Neural progenitor cell (in vitro differentiated cells): ENCODE measurements at regions not wholly inside any gene's neighbourhood (a gene's known extent, or its start where the extent isn't known, plus 50 kb on each side); places are given as distances from the start of the nearest gene placed in this dataset.

ENCODE experiments used
- EZH2phosphoT487 ChIP-seq: fragments of 200-600 bp; sonication (generic); IDR thresholded peaks from 2 replicates; pipeline ENCODE4 v1.6.1; 2017; ENCODE audit warnings: antibody characterized with exemption
- TF ChIP-seq, protein P1 (sequence below): fragments of 200-600 bp; sonication (generic); IDR thresholded peaks from 2 replicates; pipeline ENCODE4 v1.5.1; 2017; ENCODE audit warnings: antibody characterized with exemption, mild to moderate bottlenecking

DNA sequence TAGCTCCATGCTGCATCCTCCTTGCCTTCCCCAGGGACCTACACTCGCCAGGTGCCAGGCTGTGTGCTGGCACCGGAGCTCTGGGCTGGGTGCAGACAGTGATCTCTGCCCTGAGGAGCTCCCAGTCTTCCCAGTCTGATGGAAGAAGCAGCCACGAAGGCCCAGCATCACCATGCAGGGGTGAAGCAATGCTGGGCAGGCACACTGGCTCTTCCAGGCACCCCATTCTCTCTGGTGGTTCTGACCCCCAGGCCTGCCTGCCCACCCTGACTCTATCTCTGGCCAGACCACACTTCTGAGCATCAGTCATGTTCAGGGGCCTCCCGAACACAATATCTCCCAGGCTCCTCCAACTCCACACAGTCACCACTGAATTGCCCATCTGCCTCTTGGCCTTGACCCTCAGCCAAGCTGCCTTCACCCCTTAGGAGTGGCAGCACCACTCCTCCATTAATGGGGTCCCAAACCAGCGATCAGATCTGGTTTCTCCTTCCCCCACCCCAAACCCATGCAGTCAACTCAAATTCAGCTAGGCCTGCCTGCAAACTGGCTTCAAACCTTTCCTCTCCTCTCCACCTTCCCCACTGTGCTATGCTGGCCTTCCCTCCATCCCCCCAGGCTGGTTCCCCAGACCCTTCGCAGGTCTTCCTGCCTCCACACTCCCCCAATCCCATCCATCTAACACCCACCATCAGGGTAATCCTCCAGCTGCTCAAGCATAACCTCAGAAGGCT is 102.7 kb upstream of the MVB12B start:
- TF ChIP-seq, protein P1, sequence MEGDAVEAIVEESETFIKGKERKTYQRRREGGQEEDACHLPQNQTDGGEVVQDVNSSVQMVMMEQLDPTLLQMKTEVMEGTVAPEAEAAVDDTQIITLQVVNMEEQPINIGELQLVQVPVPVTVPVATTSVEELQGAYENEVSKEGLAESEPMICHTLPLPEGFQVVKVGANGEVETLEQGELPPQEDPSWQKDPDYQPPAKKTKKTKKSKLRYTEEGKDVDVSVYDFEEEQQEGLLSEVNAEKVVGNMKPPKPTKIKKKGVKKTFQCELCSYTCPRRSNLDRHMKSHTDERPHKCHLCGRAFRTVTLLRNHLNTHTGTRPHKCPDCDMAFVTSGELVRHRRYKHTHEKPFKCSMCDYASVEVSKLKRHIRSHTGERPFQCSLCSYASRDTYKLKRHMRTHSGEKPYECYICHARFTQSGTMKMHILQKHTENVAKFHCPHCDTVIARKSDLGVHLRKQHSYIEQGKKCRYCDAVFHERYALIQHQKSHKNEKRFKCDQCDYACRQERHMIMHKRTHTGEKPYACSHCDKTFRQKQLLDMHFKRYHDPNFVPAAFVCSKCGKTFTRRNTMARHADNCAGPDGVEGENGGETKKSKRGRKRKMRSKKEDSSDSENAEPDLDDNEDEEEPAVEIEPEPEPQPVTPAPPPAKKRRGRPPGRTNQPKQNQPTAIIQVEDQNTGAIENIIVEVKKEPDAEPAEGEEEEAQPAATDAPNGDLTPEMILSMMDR = no peak
- no peak for TF ChIP-seq EZH2phosphoT487
